Amygdala (tissue), 56 donors: ENCODE measurements at regions not wholly inside any gene's neighbourhood (a gene's known extent, or its start where the extent isn't known, plus 50 kb on each side); places are given as distances from the start of the nearest gene placed in this dataset.
"Not testable (repeated sequence)": the region's sequence is repeated elsewhere in the genome, so short reads cannot be mapped to it uniquely, and the experiment has no call there.

Experiments
- DNase-seq, 56 donors: peaks; one replicate each; lab custom pipeline; 2025; lab: John Stamatoyannopoulos, UW

- no peak for DNase-seq
Observed at GRCh38 chr2:194915485-194915884, 741.5 kb upstream of the SLC39A10 start.

- DNase-seq = no peak
Observed at GRCh38 chr2:194907569-194907968, 749.5 kb upstream of the SLC39A10 start.

- DNase-seq = no peak
Observed at GRCh38 chr2:194896871-194897270, 760.2 kb upstream of the SLC39A10 start.

GRCh38 chr2:194883711-194884110 lies 773.3 kb upstream of the SLC39A10 start:
- DNase-seq = no peak

- DNase-seq = no peak
Observed at GRCh38 chr2:194870974-194871535, 786.0 kb upstream of the SLC39A10 start.

- DNase-seq = no peak
Observed at GRCh38 chr2:194867328-194867727, 789.7 kb upstream of the SLC39A10 start.

GRCh38 chr2:194854941-194855340 lies 802.1 kb upstream of the SLC39A10 start:
- peak in 1 of 56 donors; percentile 4 for DNase-seq

GRCh38 chr2:194842871-194843270 lies 814.2 kb upstream of the SLC39A10 start:
- no peak for DNase-seq

GRCh38 chr2:194834371-194834770 lies 822.7 kb upstream of the SLC39A10 start:
- not testable (repeated sequence) for DNase-seq

GRCh38 chr2:194826241-194826640 lies 830.8 kb upstream of the SLC39A10 start:
- DNase-seq = no peak

- DNase-seq = no peak
Observed at GRCh38 chr2:194824450-194824849, 832.6 kb upstream of the SLC39A10 start.

- DNase-seq = no peak
Observed at GRCh38 chr2:194822657-194823056, 834.4 kb upstream of the SLC39A10 start.

- no peak for DNase-seq
Observed at GRCh38 chr2:194822097-194822496, 834.9 kb upstream of the SLC39A10 start.

- no peak for DNase-seq
Observed at GRCh38 chr2:194819367-194819766, 837.7 kb upstream of the SLC39A10 start.

- no peak for DNase-seq
Observed at GRCh38 chr2:194815475-194815874, 841.6 kb upstream of the SLC39A10 start.

- DNase-seq = no peak
Observed at GRCh38 chr2:194802589-194802988, 854.4 kb upstream of the SLC39A10 start.

- DNase-seq = not testable (repeated sequence)
Observed at GRCh38 chr2:194787071-194787470, 870.0 kb upstream of the SLC39A10 start.

GRCh38 chr2:194771394-194771793 lies 885.6 kb upstream of the SLC39A10 start:
- DNase-seq = not testable (repeated sequence)

- DNase-seq = no peak
Observed at GRCh38 chr2:194769030-194769429, 888.0 kb upstream of the SLC39A10 start.

GRCh38 chr2:194765723-194766122 lies 891.3 kb upstream of the SLC39A10 start:
- no peak for DNase-seq

GRCh38 chr2:194750926-194751325 lies 906.1 kb upstream of the SLC39A10 start:
- DNase-seq = no peak

GRCh38 chr2:194745557-194746146 lies 911.4 kb upstream of the SLC39A10 start:
- no peak for DNase-seq

- DNase-seq = no peak
Observed at GRCh38 chr2:194742706-194743105, 914.3 kb upstream of the SLC39A10 start.
